ENCODE measurements at regions not wholly inside any gene's neighbourhood (a gene's known extent, or its start where the extent isn't known, plus 50 kb on each side); places are given as distances from the start of the nearest gene placed in this dataset.

DNA sequence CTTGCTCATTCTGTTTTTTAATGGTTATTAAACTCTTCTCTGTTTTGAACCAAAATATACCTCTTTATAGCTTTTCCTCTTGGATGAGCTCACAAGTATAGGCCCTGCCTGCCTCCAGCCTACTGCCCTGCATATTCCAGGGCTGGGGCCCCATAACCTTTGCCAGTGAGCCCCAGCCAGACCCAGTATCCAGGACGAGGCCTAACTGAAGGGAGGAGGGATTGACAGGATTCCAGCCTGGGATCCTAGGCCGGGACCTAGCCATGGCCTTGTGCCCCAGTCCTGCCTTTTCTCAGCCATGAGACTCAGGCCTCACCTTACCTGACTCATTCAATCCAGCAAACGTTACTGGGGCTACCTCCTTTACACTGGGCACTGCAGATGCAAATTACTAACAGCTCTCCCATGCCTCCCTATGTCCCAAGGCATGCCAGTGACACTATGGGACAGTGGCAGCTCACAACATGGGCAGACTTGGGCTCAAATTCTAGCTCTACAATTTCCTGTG lies 159.2 kb downstream of the DDX1 start:
- TF ChIP-seq, protein P1, sequence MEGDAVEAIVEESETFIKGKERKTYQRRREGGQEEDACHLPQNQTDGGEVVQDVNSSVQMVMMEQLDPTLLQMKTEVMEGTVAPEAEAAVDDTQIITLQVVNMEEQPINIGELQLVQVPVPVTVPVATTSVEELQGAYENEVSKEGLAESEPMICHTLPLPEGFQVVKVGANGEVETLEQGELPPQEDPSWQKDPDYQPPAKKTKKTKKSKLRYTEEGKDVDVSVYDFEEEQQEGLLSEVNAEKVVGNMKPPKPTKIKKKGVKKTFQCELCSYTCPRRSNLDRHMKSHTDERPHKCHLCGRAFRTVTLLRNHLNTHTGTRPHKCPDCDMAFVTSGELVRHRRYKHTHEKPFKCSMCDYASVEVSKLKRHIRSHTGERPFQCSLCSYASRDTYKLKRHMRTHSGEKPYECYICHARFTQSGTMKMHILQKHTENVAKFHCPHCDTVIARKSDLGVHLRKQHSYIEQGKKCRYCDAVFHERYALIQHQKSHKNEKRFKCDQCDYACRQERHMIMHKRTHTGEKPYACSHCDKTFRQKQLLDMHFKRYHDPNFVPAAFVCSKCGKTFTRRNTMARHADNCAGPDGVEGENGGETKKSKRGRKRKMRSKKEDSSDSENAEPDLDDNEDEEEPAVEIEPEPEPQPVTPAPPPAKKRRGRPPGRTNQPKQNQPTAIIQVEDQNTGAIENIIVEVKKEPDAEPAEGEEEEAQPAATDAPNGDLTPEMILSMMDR (IDR thresholded peaks at IDR 0.05) = no peak
- no peak for TF ChIP-seq POLR2A (IDR thresholded peaks at IDR 0.05)

Measured in sigmoid colon (tissue), 3 donors.